CD4-positive, alpha-beta memory T cell (primary cell): ENCODE measurements at regions not wholly inside any gene's neighbourhood (a gene's known extent, or its start where the extent isn't known, plus 50 kb on each side); places are given as distances from the start of the nearest gene placed in this dataset.
A peak's percentile ranks its signal among the peaks of the same experiment; 100 is the strongest.
"Not testable (repeated sequence)": the region's sequence is repeated elsewhere in the genome, so short reads cannot be mapped to it uniquely, and the experiment has no call there.

ENCODE experiments used
- CTCF ChIA-PET: fragments of 350-600 bp; sonication (Branson Sonifier 250); formaldehyde crosslinking; loops from one replicate; lab custom pipeline; 2021; ENCODE audit warnings: inconsistent platforms; ENCODE audit not compliant: partially characterized antibody; lab: Charles Lee
- POLR2A ChIA-PET: fragments of 350-600 bp; sonication (Branson Sonifier 250); formaldehyde crosslinking; loops from one replicate; lab custom pipeline; 2021; ENCODE audit not compliant: partially characterized antibody; lab: Charles Lee
- DNase-seq, 5 donors: peaks; one replicate each; pipeline versions ENCODE4 v3.0.0 to v3.0.0-alpha.2; 2020 to 2022; ENCODE audit warnings: mixed read lengths in 1 of 5
- H3K27ac ChIP-seq: one replicate; pipeline ENCODE4 v1.7.0; 2013; ENCODE audit warnings: low read depth, low read length
- H3K27me3 ChIP-seq: 2 replicates; pipeline ENCODE4 v1.7.0; 2013; ENCODE audit warnings: mild to moderate bottlenecking, low read length, moderate library complexity; ENCODE audit not compliant: insufficient read depth
- H3K36me3 ChIP-seq: 2 replicates; pipeline ENCODE4 v1.7.0; 2013; ENCODE audit warnings: mild to moderate bottlenecking, low read length, moderate library complexity; ENCODE audit not compliant: insufficient read depth
- H3K4me1 ChIP-seq: 2 replicates; pipeline ENCODE4 v1.7.0; 2013; ENCODE audit warnings: mild to moderate bottlenecking, low read length, moderate library complexity; ENCODE audit not compliant: insufficient read depth
- H3K4me3 ChIP-seq, 2 donors: one replicate each; pipeline ENCODE4 v1.7.0; 2013; ENCODE audit warnings: low read length in 2 of 2, mild to moderate bottlenecking in 1 of 2
- H3K9me3 ChIP-seq, 2 donors: one replicate each; pipeline ENCODE4 v1.7.0; 2013; ENCODE audit warnings: low read length in 2 of 2, control low read depth in 1 of 2; ENCODE audit not compliant: control insufficient read depth in 1 of 2
- H3K27ac Mint-ChIP-seq, 7 donors: one replicate each; pipeline ENCODE4 v1.8.0; 2020 to 2021; ENCODE audit warnings: mixed read lengths in 7 of 7, mild to moderate bottlenecking in 6 of 7, inconsistent platforms in 3 of 7, moderate library complexity in 3 of 7
- H3K27me3 Mint-ChIP-seq, 2 donors: one replicate each; pipeline ENCODE4 v1.8.0; 2020 to 2021; ENCODE audit warnings: mixed read lengths in 2 of 2
- H3K36me3 Mint-ChIP-seq, 2 donors: one replicate each; pipeline ENCODE4 v1.8.0; 2020 to 2021; ENCODE audit warnings: mixed read lengths in 2 of 2, inconsistent platforms in 1 of 2, mild to moderate bottlenecking in 1 of 2
- H3K4me1 Mint-ChIP-seq, 4 donors: one replicate each; pipeline ENCODE4 v1.8.0; 2020 to 2021; ENCODE audit warnings: mixed read lengths in 4 of 4, mild to moderate bottlenecking in 1 of 4
- H3K4me3 Mint-ChIP-seq, 8 donors: one replicate each; pipeline ENCODE4 v1.8.0; 2020 to 2021; ENCODE audit warnings: mixed read lengths in 8 of 8, mild to moderate bottlenecking in 7 of 8, moderate library complexity in 6 of 8, inconsistent platforms in 3 of 8
- H3K9me3 Mint-ChIP-seq, 8 donors: one replicate each; pipeline ENCODE4 v1.8.0; 2020 to 2021; ENCODE audit warnings: mixed read lengths in 8 of 8, mild to moderate bottlenecking in 5 of 8, inconsistent platforms in 3 of 8, moderate library complexity in 1 of 8
- intact Hi-C: fragments of 100-400 bp; cut with micrococcal nuclease; formaldehyde crosslinking; loops from one replicate; pipeline ENCODE4 v1.15.1; 2023

GRCh38 chr2:16218161-16218560, 277.8 kb downstream of the MYCN start:
- Mint-ChIP-seq H3K9me3 (peaks cover 0 to 2% (median 0%) of the 10 kb centered on the region in 8 donors), H3K27ac (no peak overlapping the region), H3K36me3 (no peaks in the 10 kb centered on the region), H3K4me3 (no peak overlapping the region), H3K4me1 (no peaks in the 10 kb centered on the region), H3K27me3 (peaks cover 0 to 3% of the 10 kb centered on the region in 2 donors)
- ChIA-PET POLR2A (no interaction called here), CTCF (interaction anchor here (1.0 to 1.4 kb wide), 2 partner anchors 49 to 278 kb away, joined by 3 to 5 read pairs; partner anchors contain the start of gene MYCN)
- Histone ChIP-seq H3K36me3 (no peaks in the 10 kb centered on the region), H3K4me3 (no peak overlapping the region), H3K27ac (no peak overlapping the region), H3K27me3 (no peaks in the 10 kb centered on the region), H3K4me1 (no peaks in the 10 kb centered on the region), H3K9me3 (no peaks in the 10 kb centered on the region)
- DNase-seq: no peak
- intact Hi-C loops: loop anchor here (10.0 kb wide), 1 partner anchor 273 kb away; the partner anchor contains the start of gene MYCN

DNA sequence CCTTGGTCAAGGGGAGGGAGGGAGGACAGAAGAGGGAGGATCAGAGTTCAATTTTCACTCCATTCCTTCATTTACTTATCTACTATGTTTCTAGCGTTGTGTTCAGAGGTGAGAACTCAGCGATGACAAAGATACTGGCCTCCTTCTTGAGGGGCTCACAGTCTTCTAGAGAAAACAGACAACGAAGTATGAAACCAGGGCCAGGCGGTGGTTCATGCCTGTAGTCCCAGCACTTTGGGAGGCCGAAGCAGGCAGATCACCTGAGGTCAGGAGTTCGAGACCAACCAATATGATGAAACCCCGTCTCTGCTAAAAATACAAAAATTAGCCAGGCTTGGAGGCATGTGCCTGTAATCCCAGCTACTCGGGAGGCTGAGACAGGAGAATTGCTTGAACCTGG, 277.4 kb downstream of the MYCN start:
- CTCF ChIA-PET: interaction anchor here (1.4 kb wide), 1 partner anchor 278 kb away, joined by 5 read pairs; the partner anchor contains the start of gene MYCN
- H3K4me3 ChIP-seq, H3K27me3 ChIP-seq, H3K27ac Mint-ChIP-seq, DNase-seq, POLR2A ChIA-PET, H3K27me3 Mint-ChIP-seq, H3K4me3 Mint-ChIP-seq, H3K4me1 Mint-ChIP-seq, H3K9me3 ChIP-seq, H3K27ac ChIP-seq, H3K4me1 ChIP-seq, H3K9me3 Mint-ChIP-seq, H3K36me3 ChIP-seq, H3K36me3 Mint-ChIP-seq: not testable (repeated sequence)
- intact Hi-C loops: loop anchor here (10.0 kb wide), 1 partner anchor 273 kb away; the partner anchor contains the start of gene MYCN

DNA sequence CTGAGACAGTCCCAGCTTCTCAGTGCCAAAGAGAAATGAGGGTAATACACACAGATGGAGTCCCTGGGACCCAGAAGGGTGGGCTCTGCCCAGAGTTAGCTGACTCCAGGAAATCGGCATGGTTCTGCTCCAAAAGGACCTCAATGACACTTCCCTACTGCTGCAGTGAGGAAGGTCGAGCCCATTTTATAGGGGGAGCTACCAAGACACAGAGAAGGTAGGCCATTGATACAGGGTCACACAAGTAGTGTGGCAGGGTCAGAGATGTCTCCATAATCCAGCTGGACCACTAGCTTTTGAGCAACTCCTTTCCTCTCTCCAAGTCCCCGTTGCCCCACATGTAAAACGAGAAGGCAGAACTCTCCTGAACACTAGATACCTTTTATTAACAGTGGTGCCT, 276.9 kb downstream of the MYCN start:
- ChIA-PET POLR2A (no interaction called here), CTCF (interaction anchor here (1.4 kb wide), 1 partner anchor 278 kb away, joined by 5 read pairs; the partner anchor contains the start of gene MYCN)
- no peaks in the 10 kb centered on the region for H3K27me3 ChIP-seq
- no peaks in the 10 kb centered on the region for H3K9me3 ChIP-seq
- H3K36me3 Mint-ChIP-seq: no peaks in the 10 kb centered on the region
- intact Hi-C loops: loop anchor here (10.0 kb wide), 1 partner anchor 272 kb away; the partner anchor contains the start of gene MYCN
- H3K9me3 Mint-ChIP-seq: peaks cover 0 to 2% (median 0%) of the 10 kb centered on the region in 8 donors
- H3K27ac Mint-ChIP-seq: peak overlapping the region in 1 of 7 donors; percentile 23
- no peak overlapping the region for H3K4me3 ChIP-seq
- H3K4me1 ChIP-seq: no peaks in the 10 kb centered on the region
- H3K27me3 Mint-ChIP-seq: peaks cover 0 to 3% of the 10 kb centered on the region in 2 donors
- no peak overlapping the region for H3K27ac ChIP-seq
- no peaks in the 10 kb centered on the region for H3K36me3 ChIP-seq
- no peak for DNase-seq
- H3K4me3 Mint-ChIP-seq: no peak overlapping the region
- no peaks in the 10 kb centered on the region for H3K4me1 Mint-ChIP-seq

DNA sequence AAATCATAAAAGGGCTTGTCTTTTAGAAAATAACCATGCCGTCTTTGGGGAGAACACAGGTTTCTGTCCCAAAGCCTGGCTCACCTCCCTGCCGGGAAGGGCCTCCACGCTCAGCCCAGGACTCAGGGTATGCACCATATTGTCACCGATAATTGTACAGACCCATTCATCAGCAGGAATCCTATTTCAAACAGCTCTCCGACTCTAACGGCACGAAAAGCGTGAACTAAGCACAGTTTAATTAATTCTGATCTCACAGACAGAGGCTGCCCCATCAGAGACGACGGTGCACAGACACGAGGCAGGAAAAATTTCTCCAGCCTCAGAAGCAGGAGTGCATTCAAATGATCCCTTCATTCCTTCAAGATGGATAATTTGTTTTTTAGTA, 276.2 kb downstream of the MYCN start:
- Histone ChIP-seq H3K4me3 (no peak overlapping the region), H3K36me3 (no peaks in the 10 kb centered on the region), H3K27me3 (no peaks in the 10 kb centered on the region), H3K27ac (no peak overlapping the region), H3K4me1 (no peaks in the 10 kb centered on the region), H3K9me3 (no peaks in the 10 kb centered on the region)
- intact Hi-C loops: loop anchor here (10.0 kb wide), 1 partner anchor 272 kb away; the partner anchor contains the start of gene MYCN
- Mint-ChIP-seq H3K4me3 (no peak overlapping the region), H3K36me3 (no peaks in the 10 kb centered on the region), H3K27ac (no peak overlapping the region), H3K9me3 (no peaks in the 10 kb centered on the region), H3K27me3 (peaks cover 0 to 3% of the 10 kb centered on the region in 2 donors), H3K4me1 (no peaks in the 10 kb centered on the region)
- DNase-seq: no peak
- POLR2A ChIA-PET: no interaction called here
- CTCF ChIA-PET: no interaction called here

DNA sequence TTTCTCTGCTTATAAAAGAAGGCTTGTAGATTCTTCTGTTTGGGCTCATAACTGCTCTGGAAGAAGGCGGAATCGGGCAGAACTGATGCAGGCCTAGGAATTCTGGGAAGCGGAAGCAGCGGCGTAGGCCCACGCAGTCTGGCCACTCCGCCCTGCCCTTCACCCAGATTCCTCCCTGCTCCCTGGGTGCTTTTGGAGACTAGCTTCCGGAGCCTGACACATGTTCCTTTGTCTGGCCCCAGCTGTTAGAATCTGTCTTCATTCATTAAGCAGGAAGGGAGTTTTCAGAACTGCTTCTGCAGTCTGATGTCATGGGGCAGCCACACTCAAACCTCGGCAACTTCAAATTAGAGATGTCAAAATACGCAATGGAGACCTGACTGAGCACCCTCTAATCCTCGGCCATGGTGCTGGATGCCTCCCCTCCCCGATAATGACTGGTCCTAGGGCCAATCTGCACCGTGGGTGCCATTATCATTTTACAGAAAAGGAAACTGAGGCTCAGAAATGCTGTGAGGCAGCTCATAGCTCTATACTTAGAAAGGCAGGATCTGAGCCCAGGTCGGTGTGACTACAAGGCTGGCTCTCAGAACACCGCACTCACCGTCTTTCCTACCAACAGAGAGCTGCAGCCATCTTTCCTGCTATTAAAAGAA, 275.7 kb downstream of the MYCN start:
- ChIA-PET CTCF (no interaction called here), POLR2A (no interaction called here)
- Histone ChIP-seq H3K27ac (no peak overlapping the region), H3K9me3 (no peaks in the 10 kb centered on the region), H3K27me3 (no peaks in the 10 kb centered on the region), H3K4me1 (no peaks in the 10 kb centered on the region), H3K4me3 (no peak overlapping the region), H3K36me3 (no peaks in the 10 kb centered on the region)
- Mint-ChIP-seq H3K27me3 (peaks cover 0 to 3% of the 10 kb centered on the region in 2 donors), H3K4me3 (no peak overlapping the region), H3K27ac (no peak overlapping the region), H3K9me3 (no peaks in the 10 kb centered on the region), H3K4me1 (no peaks in the 10 kb centered on the region), H3K36me3 (no peaks in the 10 kb centered on the region)
- no peak for DNase-seq
- intact Hi-C loops: loop anchor here (10.0 kb wide), 1 partner anchor 271 kb away; the partner anchor contains the start of gene MYCN

DNA sequence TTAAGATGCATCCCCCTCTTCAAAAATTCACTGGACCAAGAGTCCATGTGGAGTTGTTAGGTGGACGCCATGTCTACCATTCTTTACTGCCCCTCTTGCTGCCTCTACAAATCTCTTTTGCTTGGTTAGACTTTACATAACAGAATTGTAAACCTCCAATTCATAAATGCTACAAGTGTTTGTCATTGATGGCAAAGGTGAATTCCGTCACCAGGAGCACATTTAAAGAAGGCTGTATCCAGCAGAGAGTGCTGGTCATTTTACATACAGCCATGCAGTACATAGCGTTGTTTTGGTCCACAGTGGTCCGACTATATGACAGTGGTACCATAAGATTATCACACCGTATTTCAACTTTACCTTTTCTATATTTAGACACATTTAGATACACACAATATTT, 274.5 kb downstream of the MYCN start:
- H3K4me1 ChIP-seq: no peaks in the 10 kb centered on the region
- peaks cover 2 to 3% of the 10 kb centered on the region in 2 donors for H3K27me3 Mint-ChIP-seq
- H3K36me3 Mint-ChIP-seq: no peaks in the 10 kb centered on the region
- no peaks in the 10 kb centered on the region for H3K36me3 ChIP-seq
- intact Hi-C loops: loop anchor here (10.0 kb wide), 1 partner anchor 270 kb away; the partner anchor contains the start of gene MYCN
- peaks cover 0 to 4% (median 0%) of the 10 kb centered on the region in 8 donors for H3K9me3 Mint-ChIP-seq
- H3K27me3 ChIP-seq: no peaks in the 10 kb centered on the region
- H3K27ac ChIP-seq: no peak overlapping the region
- H3K27ac Mint-ChIP-seq: no peak overlapping the region
- no peaks in the 10 kb centered on the region for H3K4me1 Mint-ChIP-seq
- no peak overlapping the region for H3K4me3 ChIP-seq
- ChIA-PET CTCF (no interaction called here), POLR2A (no interaction called here)
- H3K9me3 ChIP-seq: no peaks in the 10 kb centered on the region
- no peak for DNase-seq
- no peak overlapping the region for H3K4me3 Mint-ChIP-seq

GRCh38 chr2:16214391-16214790, 274.0 kb downstream of the MYCN start:
- Mint-ChIP-seq H3K36me3 (no peaks in the 10 kb centered on the region), H3K4me1 (no peaks in the 10 kb centered on the region), H3K4me3 (no peak overlapping the region), H3K27me3 (peaks cover 2 to 3% of the 10 kb centered on the region in 2 donors), H3K27ac (no peak overlapping the region), H3K9me3 (peaks cover 0 to 5% (median 0%) of the 10 kb centered on the region in 8 donors)
- no peak for DNase-seq
- Histone ChIP-seq H3K4me3 (no peak overlapping the region), H3K4me1 (no peaks in the 10 kb centered on the region), H3K9me3 (no peaks in the 10 kb centered on the region), H3K27me3 (no peaks in the 10 kb centered on the region), H3K27ac (no peak overlapping the region), H3K36me3 (no peaks in the 10 kb centered on the region)
- ChIA-PET CTCF (no interaction called here), POLR2A (no interaction called here)
- intact Hi-C loops: loop anchor here (10.0 kb wide), 1 partner anchor 270 kb away; the partner anchor contains the start of gene MYCN
